ENCODE measurements at regions not wholly inside any gene's neighbourhood (a gene's known extent, or its start where the extent isn't known, plus 50 kb on each side); places are given as distances from the start of the nearest gene placed in this dataset.

DNA sequence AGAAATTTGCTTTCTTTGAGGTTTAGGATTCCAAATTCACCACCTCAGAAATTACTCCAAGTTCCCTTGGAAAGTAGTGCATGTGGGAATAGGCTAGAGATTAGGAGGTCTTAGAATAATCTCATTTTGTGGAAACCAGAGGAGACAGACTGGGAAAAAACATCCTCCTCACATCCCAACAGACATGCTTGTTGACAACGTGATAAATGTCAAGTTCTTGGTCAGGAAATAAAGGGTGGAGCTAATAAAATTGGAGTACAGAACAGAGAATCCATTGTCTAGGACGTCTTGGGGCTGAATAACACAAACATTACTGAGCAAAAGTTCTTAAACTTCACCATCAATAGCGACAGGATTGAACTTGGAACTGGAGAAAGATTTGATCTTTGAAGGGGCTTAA, 233.4 kb downstream of the PABPC4L start:
- no peak for TF ChIP-seq CTCF (IDR thresholded peaks at IDR 0.05; ENCODE audit: low read depth, low read length)

GRCh38 chr4:133960975-133961374, 240.6 kb downstream of the PABPC4L start:
- TF ChIP-seq CTCF (IDR thresholded peaks at IDR 0.05; ENCODE audit: low read depth, low read length): no peak
- in situ Hi-C loops (cut with HindIII; ENCODE audit: low sequenced_read_pairs): no loop called here
- DNase-seq (ENCODE audit: low read depth, low spot score): no peak
- H3K4me3 ChIP-seq (ENCODE audit: low read depth, low read length): no peak overlapping the region

More for the DNA sequence above, 233.4 kb downstream of the PABPC4L start:
- in situ Hi-C loops (cut with HindIII; ENCODE audit: low sequenced_read_pairs): no loop called here
- H3K4me3 ChIP-seq (ENCODE audit: low read depth, low read length): no peak overlapping the region
- no peak for DNase-seq (ENCODE audit: low read depth, low spot score)

DNA sequence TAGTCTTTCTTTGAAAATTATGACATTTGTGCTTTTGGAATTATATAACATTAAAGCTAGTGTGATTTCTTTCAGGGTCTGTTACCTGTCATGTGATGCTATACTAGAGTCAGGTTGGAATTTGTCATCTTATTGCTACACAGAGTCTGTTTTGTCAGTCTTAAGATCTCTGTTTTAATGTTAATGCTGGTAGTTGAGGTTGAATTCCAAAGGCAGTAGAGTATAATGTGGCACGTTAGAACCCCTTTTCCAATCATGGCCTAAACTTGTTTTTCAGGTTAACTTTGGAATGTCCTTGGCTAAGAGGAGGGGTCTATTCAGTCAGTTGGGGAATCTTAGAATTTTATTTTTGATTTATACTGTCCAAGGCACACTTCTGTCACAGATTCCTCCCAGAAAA, 258.5 kb downstream of the PABPC4L start:
- in situ Hi-C loops (cut with HindIII; ENCODE audit: low sequenced_read_pairs): no loop called here
- TF ChIP-seq CTCF (IDR thresholded peaks at IDR 0.05; ENCODE audit: low read depth, low read length): no peak
- no peak overlapping the region for H3K4me3 ChIP-seq (ENCODE audit: low read depth, low read length)
- DNase-seq (ENCODE audit: low read depth, low spot score): no peak

DNA sequence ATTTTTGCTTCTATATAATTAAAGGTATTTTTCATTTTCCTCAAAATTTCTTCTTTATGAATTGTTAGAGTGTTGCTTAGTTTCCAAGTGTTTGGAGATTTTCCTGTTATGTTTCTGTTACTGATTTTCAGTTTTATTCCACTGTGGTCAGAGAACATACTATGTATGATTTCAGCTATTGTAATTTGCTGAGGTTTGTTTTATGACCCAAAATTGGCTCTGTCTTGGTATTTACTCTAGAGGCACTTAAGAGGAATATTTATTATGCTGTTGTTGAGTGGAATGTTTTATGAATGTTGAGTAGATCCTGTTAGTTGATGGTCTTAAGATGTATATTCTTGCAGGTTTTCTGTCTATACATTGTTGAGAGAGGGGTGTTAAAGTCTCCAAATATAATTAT, 263.5 kb downstream of the PABPC4L start:
- DNase-seq (ENCODE audit: low read depth, low spot score): no peak
- no peak for TF ChIP-seq CTCF (IDR thresholded peaks at IDR 0.05; ENCODE audit: low read depth, low read length)
- in situ Hi-C loops (cut with HindIII; ENCODE audit: low sequenced_read_pairs): no loop called here
- no peak overlapping the region for H3K4me3 ChIP-seq (ENCODE audit: low read depth, low read length)

DNA sequence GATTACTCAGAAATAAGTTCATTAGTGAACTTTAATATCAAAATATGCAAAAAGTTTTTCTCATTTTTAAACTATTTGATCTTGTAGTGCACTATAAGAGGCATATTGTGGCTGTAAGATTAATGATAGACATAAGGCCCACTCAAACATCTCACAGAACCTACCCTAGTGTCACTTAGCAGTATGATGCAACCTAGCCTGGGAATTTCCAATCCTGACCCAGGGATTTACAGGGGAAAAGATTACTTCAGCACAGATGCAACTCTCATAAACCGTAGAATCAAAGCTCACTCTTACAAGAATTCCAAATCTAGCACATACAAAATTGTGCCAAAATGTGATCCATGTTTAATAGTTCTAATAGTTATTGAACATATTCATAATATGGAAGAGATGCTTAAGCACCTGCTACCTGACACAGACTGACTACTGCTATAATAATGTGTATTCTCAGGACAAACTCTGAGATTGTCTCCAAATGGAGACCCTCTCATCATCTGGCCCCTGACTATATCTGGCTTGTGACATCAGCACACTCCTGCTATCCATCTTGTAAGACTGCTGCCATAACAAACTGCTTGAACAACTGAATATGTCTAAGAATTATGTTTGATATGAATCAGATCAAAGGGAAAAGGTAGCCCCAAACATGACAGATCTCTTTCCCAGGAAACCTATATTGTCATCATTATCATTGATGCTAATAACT, 271.9 kb downstream of the PABPC4L start:
- in situ Hi-C loops (cut with HindIII; ENCODE audit: low sequenced_read_pairs): no loop called here
- no peak for DNase-seq (ENCODE audit: low read depth, low spot score)
- H3K4me3 ChIP-seq (ENCODE audit: low read depth, low read length): no peak overlapping the region
- no peak for TF ChIP-seq CTCF (IDR thresholded peaks at IDR 0.05; ENCODE audit: low read depth, low read length)

DNA sequence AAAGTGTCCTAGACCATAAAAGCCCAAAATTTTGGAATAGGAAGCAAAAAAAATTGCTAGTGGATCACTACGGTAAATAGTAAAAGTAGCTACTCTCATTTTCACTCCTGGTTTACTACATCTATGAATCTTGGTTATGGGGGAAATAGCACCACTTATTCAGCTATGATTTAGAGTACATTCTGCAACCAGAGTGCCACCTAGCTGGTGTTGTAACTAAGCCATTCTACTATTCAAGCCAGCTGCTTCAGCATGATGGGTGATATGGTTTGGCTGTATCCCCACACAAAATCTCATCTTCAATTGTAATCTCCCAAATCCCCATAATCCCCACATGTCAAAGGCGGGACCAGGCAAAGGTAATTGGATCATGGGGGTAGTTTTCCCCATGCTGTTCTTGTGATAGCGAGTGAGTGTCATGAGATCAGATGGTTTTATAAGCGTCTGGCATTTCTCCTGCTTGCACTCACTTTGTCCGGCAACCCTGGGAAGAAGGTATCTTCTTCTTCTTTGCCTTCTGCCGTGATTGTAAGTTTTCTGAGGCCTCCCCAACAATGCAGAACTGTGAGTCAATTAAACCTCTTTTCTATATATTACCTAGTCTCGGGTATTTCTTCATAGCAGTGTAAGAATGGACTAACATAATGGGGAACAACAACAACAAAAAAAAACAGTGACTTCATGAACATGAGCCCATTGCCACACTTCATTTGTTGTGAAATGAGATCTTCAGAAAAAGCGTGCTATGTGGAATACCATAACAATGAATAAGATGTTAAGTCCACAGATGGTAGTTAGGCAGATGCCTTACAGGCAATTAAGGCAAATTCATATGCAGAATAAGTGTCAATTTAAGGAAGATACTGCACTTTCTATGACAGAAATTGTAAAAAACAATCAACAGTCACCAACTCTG, 280.1 kb downstream of the PABPC4L start:
- in situ Hi-C loops (cut with HindIII; ENCODE audit: low sequenced_read_pairs): no loop called here
- no peak overlapping the region for H3K4me3 ChIP-seq (ENCODE audit: low read depth, low read length)
- TF ChIP-seq CTCF (IDR thresholded peaks at IDR 0.05; ENCODE audit: low read depth, low read length): peak; percentile 20
- DNase-seq (ENCODE audit: low read depth, low spot score): peak; percentile 9

All from astrocyte of the spinal cord (primary cell).